Small intestine (tissue), 7 donors: ENCODE measurements at regions not wholly inside any gene's neighbourhood (a gene's known extent, or its start where the extent isn't known, plus 50 kb on each side); places are given as distances from the start of the nearest gene placed in this dataset.
A peak's percentile ranks its signal among the peaks of the same experiment; 100 is the strongest.

Experiments
- DNase-seq, 2 donors: peaks; one replicate each; pipeline versions ENCODE4 v3.0.0 to v3.0.0-alpha.2; 2013
- FAIRE-seq: peaks from 2 replicates; lab custom pipeline; 2012; peaks lifted over from hg19 to GRCh38; lab: Jason Lieb, UNC
- H3K27ac ChIP-seq, 3 donors: one replicate each; pipeline ENCODE4 v1.5.1; 2013; ENCODE audit warnings: low read length in 2 of 3, mild to moderate bottlenecking in 2 of 3, control low read depth in 1 of 3, inconsistent platforms in 1 of 3, low read depth in 1 of 3, moderate library complexity in 1 of 3
- H3K27me3 ChIP-seq, 3 donors: one replicate each; pipeline ENCODE4 v1.6.1; 2013; ENCODE audit warnings: low read length in 3 of 3, inconsistent platforms in 1 of 3; ENCODE audit not compliant: control insufficient read depth in 3 of 3, insufficient read depth in 3 of 3
- H3K36me3 ChIP-seq, 3 donors: one replicate each; pipeline ENCODE4 v1.6.1; 2013; ENCODE audit warnings: low read length in 3 of 3, inconsistent platforms in 1 of 3, low read depth in 1 of 3, mild to moderate bottlenecking in 1 of 3, moderate library complexity in 1 of 3; ENCODE audit not compliant: control insufficient read depth in 3 of 3, insufficient read depth in 2 of 3
- H3K4me1 ChIP-seq, 3 donors: one replicate each; pipeline ENCODE4 v1.6.1; 2013; ENCODE audit warnings: low read length in 2 of 3, inconsistent platforms in 1 of 3, low read depth in 1 of 3, mild to moderate bottlenecking in 1 of 3, moderate library complexity in 1 of 3; ENCODE audit not compliant: control insufficient read depth in 3 of 3, insufficient read depth in 2 of 3
- H3K4me3 ChIP-seq, 3 donors: one replicate each; pipeline ENCODE4 v1.5.1; 2013; ENCODE audit warnings: low read length in 3 of 3, control low read depth in 1 of 3, inconsistent platforms in 1 of 3, low read depth in 1 of 3, mild to moderate bottlenecking in 1 of 3, moderate library complexity in 1 of 3
- H3K9me3 ChIP-seq, 2 donors: one replicate each; pipeline ENCODE4 v1.6.1; 2013; ENCODE audit warnings: low read depth in 1 of 2, low read length in 1 of 2; ENCODE audit not compliant: control insufficient read depth in 2 of 2, insufficient read depth in 1 of 2
- WGBS, 3 donors: extraction: QIAGEN DNeasy Blood & Tissue Kit; methylation state at CpG; one replicate each; pipeline ENCODE4 v1.1.7; 2013; 5-methylcytosine and 5-hydroxymethylcytosine counted together
- donor health status: healthy with polysubstance abuse.
- donor health status: control.
- donor health status: control.
- donor health status: Bipolar disorder and iron deficiency.
- donor health status: healthy.

DNA sequence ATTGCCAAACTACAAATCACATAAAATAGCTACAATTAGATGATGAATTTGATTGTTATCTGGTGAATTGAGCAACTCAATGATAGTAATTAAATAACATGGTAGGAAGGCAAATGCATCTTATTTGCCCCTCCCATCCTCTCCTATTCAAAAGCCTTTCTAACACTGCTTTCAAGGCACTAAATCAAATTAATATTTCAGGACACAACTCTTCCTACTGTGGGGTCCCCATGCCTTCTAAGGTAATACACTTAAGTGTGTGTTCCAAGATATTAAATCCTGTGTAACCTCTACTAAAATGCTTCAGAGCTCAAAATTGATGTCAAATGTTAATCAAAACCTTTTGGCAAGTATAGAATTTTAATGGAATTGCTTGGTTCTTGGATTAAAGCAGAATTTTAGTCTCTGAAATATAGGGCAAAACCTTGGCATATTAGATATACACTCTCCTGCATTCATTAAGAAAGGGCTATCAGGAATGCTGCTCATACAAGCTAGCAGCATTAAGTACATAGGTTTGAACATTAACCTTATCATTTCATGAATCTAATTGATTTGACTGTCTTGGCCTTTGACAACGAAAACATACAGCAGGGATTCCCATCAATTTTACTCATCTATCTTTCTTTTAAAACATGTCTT lies 371.8 kb upstream of the GALNTL6 start:
- Histone ChIP-seq H3K27me3 (no peaks in the 10 kb centered on the region), H3K36me3 (no peaks in the 10 kb centered on the region), H3K4me1 (no peaks in the 10 kb centered on the region), H3K9me3 (no peaks in the 10 kb centered on the region), H3K4me3 (no peak overlapping the region), H3K27ac (no peak overlapping the region)
- 11 to 47% (median 25%) methylated on average over 1 of the region's 1 CpG for WGBS, 3 donors
- DNase-seq: no peak
- FAIRE-seq: no peak

DNA sequence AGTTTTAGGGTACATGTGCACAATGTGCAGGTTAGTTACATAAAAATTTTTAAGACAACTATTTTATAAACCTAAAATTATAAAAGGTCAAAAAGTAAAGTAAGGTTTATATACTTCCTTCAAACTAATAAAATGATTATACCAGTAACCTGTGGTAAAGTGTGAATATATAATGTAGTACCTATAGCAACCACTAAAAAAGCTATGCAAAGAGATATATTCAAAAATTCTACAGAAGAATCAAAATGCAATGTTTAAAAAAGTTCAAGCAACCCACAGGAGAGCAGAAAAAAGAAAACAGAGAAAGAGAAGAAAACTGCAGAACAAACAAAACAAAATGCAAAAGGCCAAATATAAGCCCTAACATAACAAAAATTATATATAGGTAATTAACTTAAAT lies 379.5 kb upstream of the GALNTL6 start:
- Histone ChIP-seq H3K27ac (no peak overlapping the region), H3K4me1 (no peaks in the 10 kb centered on the region), H3K9me3 (no peaks in the 10 kb centered on the region), H3K4me3 (no peak overlapping the region), H3K27me3 (no peaks in the 10 kb centered on the region), H3K36me3 (no peaks in the 10 kb centered on the region)
- peak; percentile 5 for FAIRE-seq
- DNase-seq: no peak

DNA sequence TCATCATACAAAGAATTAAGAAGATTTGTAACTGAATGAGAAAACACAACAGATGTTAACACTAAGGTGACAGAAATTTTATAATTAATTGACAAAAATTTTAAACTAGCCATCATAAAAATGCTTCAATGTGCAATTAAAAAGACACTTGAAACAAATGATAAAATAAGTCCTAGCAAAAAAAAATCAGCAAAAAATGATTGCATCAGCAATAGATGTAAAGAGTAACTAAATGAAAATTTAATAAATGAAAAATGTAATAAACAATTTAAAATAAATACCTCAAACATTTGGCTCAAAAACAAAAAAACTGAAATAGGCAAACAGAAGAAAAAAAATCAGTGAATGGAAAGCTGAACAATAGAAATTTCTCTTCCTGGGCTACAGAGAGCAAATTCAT lies 380.7 kb upstream of the GALNTL6 start:
- Histone ChIP-seq H3K27ac (no peak overlapping the region), H3K4me1 (no peaks in the 10 kb centered on the region), H3K36me3 (no peaks in the 10 kb centered on the region), H3K9me3 (no peaks in the 10 kb centered on the region), H3K4me3 (no peak overlapping the region), H3K27me3 (no peaks in the 10 kb centered on the region)
- FAIRE-seq: no peak
- no peak for DNase-seq

DNA sequence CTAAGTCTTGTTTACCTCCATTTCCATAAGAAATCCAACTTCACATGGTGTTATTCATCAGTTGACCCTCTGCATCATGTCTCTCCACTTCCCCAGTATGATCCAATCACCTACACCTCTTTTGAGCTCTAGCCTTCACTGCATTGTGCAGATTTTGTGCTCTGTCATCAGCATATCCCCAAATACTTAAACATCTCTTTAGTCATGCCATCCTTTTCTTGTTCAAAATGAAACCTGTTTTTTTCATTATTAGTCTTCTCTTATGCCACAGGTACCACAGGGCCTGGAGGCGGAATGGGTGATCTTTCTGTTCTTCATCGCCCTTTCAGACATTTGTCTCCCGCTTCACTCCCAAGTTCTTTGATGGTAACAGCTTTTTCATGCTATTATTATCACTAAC lies 382.7 kb upstream of the GALNTL6 start:
- H3K4me3 ChIP-seq: no peak overlapping the region
- WGBS, 3 donors: 87 to 95% (median 89%) methylated on average over 3 of the region's 3 CpGs
- H3K27me3 ChIP-seq: no peaks in the 10 kb centered on the region
- FAIRE-seq (no peak), DNase-seq (no peak)
- no peak overlapping the region for H3K27ac ChIP-seq
- H3K9me3 ChIP-seq: no peaks in the 10 kb centered on the region
- H3K4me1 ChIP-seq: no peaks in the 10 kb centered on the region
- no peaks in the 10 kb centered on the region for H3K36me3 ChIP-seq

DNA sequence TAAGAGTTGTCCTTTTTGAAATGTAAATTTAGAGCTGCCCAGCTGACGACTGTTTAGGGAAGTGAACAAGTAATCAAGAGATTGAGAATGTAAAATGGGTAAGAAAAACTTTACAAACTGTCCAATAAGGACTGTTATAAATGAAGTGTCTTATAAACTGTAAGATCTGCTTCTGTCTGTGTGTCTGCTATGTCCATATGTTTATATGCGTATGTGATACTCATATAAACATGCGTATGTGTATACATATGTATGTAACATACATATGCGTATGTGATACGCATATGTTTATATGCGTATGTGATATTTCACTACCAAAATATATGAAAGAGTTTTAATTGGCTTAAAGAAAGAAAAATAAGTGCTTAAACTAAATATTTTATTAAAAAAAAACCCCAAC lies 416.0 kb upstream of the GALNTL6 start:
- no peaks in the 10 kb centered on the region for H3K9me3 ChIP-seq
- no peaks in the 10 kb centered on the region for H3K36me3 ChIP-seq
- no peak overlapping the region for H3K27ac ChIP-seq
- H3K4me1 ChIP-seq: no peaks in the 10 kb centered on the region
- DNase-seq (no peak), FAIRE-seq (no peak)
- no peaks in the 10 kb centered on the region for H3K27me3 ChIP-seq
- H3K4me3 ChIP-seq: no peak overlapping the region
- 83 to 94% (median 92%) methylated on average over 6 of the region's 6 CpGs for WGBS, 3 donors

DNA sequence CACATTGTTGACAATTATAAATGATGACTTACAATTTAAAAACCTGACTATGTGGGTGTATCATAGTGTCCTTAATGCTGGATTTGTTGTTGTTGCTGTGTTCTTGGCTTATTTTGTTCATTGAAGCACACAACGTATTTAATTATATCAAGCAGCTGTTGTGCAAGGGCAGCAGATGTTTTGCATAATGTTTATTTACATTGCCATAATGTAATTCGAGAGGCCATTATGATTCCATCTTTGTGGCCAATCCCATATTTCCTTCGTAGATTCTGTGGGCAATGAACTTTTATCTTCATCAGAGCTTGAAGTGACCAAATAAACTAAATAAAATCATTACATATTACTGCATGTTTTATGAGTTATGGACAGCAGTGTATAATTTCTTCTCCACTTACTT lies 422.6 kb upstream of the GALNTL6 start:
- 18 to 38% (median 26%) methylated on average over 3 of the region's 3 CpGs for WGBS, 3 donors
- H3K27ac ChIP-seq: no peak overlapping the region
- no peak overlapping the region for H3K4me3 ChIP-seq
- H3K9me3 ChIP-seq: peaks cover 0 to 9% of the 10 kb centered on the region in 2 donors
- H3K4me1 ChIP-seq: no peaks in the 10 kb centered on the region
- FAIRE-seq (no peak), DNase-seq (no peak)
- no peaks in the 10 kb centered on the region for H3K27me3 ChIP-seq
- H3K36me3 ChIP-seq: no peaks in the 10 kb centered on the region

DNA sequence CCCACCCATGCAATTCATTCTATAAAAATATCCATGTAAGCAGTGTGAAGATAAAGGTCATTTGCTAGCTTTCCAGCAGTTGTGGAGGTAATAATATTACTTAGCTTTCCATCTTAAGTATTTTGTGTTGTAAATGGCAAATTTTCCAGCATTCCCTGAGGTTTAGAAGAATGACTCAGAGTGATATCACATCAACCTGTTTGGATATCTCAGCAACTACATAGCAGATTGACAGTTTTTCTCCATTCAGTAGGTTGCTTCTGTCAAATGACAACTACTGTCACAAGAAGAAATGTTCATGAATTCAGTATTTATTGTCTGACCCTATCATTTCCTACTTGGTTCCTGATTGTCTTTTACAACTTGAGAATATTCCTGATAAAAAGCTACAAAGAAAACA lies 434.9 kb upstream of the GALNTL6 start:
- Histone ChIP-seq H3K27me3 (no peaks in the 10 kb centered on the region), H3K4me3 (no peak overlapping the region), H3K9me3 (no peaks in the 10 kb centered on the region), H3K4me1 (no peaks in the 10 kb centered on the region), H3K27ac (no peak overlapping the region), H3K36me3 (no peaks in the 10 kb centered on the region)
- DNase-seq: no peak
- FAIRE-seq: no peak

DNA sequence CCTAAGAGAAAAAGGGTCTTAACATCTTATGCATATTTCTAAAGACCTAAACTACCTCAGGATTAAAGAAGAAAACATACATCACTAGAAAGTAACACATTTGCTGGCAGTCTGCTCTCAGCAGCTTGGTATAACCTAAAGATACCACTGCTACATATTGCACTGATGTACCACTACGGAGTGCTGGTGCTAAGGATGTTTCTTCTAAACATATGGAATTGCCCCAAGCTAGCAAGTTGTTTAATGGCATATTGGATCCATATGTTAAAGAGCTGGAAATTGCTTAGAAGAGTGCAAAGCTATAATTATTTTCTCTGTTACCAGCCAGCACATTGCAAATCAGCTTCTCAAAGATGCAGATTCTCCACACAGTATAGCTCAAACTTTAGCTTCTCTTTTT lies 436.5 kb upstream of the GALNTL6 start:
- WGBS, 3 donors: 79 to 85% (median 82%) methylated on average over 1 of the region's 1 CpG
- Histone ChIP-seq H3K4me1 (no peaks in the 10 kb centered on the region), H3K27ac (no peak overlapping the region), H3K9me3 (no peaks in the 10 kb centered on the region), H3K4me3 (no peak overlapping the region), H3K27me3 (no peaks in the 10 kb centered on the region), H3K36me3 (no peaks in the 10 kb centered on the region)
- DNase-seq: no peak
- FAIRE-seq: no peak

DNA sequence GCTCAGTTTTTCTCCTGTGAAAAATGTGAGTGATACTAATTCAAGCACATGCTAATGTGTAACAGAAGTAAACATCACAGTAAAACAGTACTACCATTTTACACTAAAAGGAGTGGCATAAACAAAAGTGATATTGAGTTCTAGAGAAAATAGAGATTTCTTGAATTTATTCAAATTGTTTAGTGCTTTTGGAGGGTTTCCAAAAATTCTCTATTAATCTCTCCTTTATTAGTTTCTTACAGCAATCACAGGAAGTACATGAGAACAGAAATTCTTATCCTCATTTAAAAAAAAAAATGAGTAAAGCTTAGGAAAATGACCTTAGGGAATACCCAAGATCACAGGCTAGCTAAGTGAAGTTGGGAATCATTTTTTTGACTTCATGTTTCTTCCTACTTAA lies 459.7 kb upstream of the GALNTL6 start:
- Histone ChIP-seq H3K4me1 (no peaks in the 10 kb centered on the region), H3K4me3 (no peak overlapping the region), H3K27me3 (no peaks in the 10 kb centered on the region), H3K9me3 (no peaks in the 10 kb centered on the region), H3K36me3 (no peaks in the 10 kb centered on the region), H3K27ac (no peak overlapping the region)
- FAIRE-seq (no peak), DNase-seq (no peak)
